Liver (tissue), 3 donors: ENCODE measurements at regions not wholly inside any gene's neighbourhood (a gene's known extent, or its start where the extent isn't known, plus 50 kb on each side); places are given as distances from the start of the nearest gene placed in this dataset.

Experiments
- ATF3 ChIP-seq: IDR thresholded peaks from 2 replicates; pipeline ENCODE4 v1.6.1; 2016; ENCODE audit warnings: antibody characterized with exemption
- CTCF ChIP-seq: fragments of 150-350 bp; IDR thresholded peaks from 2 replicates; pipeline ENCODE4 v1.5.1; 2017; ENCODE audit warnings: improper control_type of control experiment, low read depth, low read length; ENCODE audit not compliant: missing input control
- GABPA ChIP-seq, 2 donors: IDR thresholded peaks in 1 of 2; conservative IDR thresholded peaks in 1 of 2; 2 replicates each; pipeline ENCODE4 v1.6.1; 2016; ENCODE audit warnings: antibody characterized with exemption in 2 of 2, mild to moderate bottlenecking in 1 of 2, moderate library complexity in 1 of 2
- JUND ChIP-seq, 2 donors: IDR thresholded peaks; 2 replicates each; pipeline ENCODE4 v1.6.1; 2016; ENCODE audit warnings: antibody characterized with exemption in 2 of 2
- MAX ChIP-seq: IDR thresholded peaks from 2 replicates; pipeline ENCODE4 v1.6.1; 2016; ENCODE audit warnings: antibody characterized with exemption
- RAD21 ChIP-seq, 2 donors: IDR thresholded peaks; 2 replicates each; pipeline ENCODE4 v1.6.1; 2016; ENCODE audit warnings: antibody characterized with exemption in 2 of 2, mild to moderate bottlenecking in 2 of 2
- REST ChIP-seq: IDR thresholded peaks from 2 replicates; pipeline ENCODE4 v1.6.1; 2016; ENCODE audit warnings: antibody characterized with exemption, mild to moderate bottlenecking
- RXRA ChIP-seq, 2 donors: IDR thresholded peaks; 2 replicates each; pipeline ENCODE4 v1.6.1; 2017 to 2018; ENCODE audit warnings: antibody characterized with exemption in 2 of 2, mild to moderate bottlenecking in 1 of 2
- SP1 ChIP-seq: IDR thresholded peaks from 2 replicates; pipeline ENCODE4 v1.6.1; 2018; ENCODE audit warnings: antibody characterized with exemption, mild to moderate bottlenecking
- TAF1 ChIP-seq: conservative IDR thresholded peaks from 2 replicates; pipeline ENCODE4 v1.6.1; 2016; ENCODE audit warnings: antibody characterized with exemption, mild to moderate bottlenecking
- YY1 ChIP-seq: IDR thresholded peaks from 2 replicates; pipeline ENCODE4 v1.6.1; 2016; ENCODE audit warnings: antibody characterized with exemption, mild to moderate bottlenecking
- donor health status: healthy.
- donor health status: healthy.

GRCh38 chr5:8289779-8290178, 420.8 kb downstream of the MTRR start:
- TF ChIP-seq CTCF (no peak), RXRA (IDR thresholded peaks at IDR 0.05) (no peak), TAF1 (no peak), REST (no peak), YY1 (no peak), MAX (no peak), RAD21 (IDR thresholded peaks at IDR 0.05) (no peak), ATF3 (no peak), GABPA (IDR thresholded peaks at IDR 0.05 in 1 of 2, conservative IDR thresholded peaks at IDR 0.05 in 1 of 2) (no peak), SP1 (no peak), JUND (IDR thresholded peaks at IDR 0.05) (no peak)
